ENCODE measurements at regions not wholly inside any gene's neighbourhood (a gene's known extent, or its start where the extent isn't known, plus 50 kb on each side); places are given as distances from the start of the nearest gene placed in this dataset.

- TF ChIP-seq GATAD2B (conservative IDR thresholded peaks at IDR 0.05; ENCODE audit: low read depth) (no peak), KDM1A (IDR thresholded peaks at IDR 0.05; ENCODE audit: borderline replicate concordance) (no peak), ZBTB40 (IDR thresholded peaks at IDR 0.05; ENCODE audit: borderline replicate concordance) (no peak), RUNX3 (IDR thresholded peaks at IDR 0.05; ENCODE audit: low read length) (no peak), NR2C1 (IDR thresholded peaks at IDR 0.05) (no peak), MXI1 (IDR thresholded peaks at IDR 0.05; ENCODE audit: low read depth, low read length) (no peak)
Measured at GRCh38 chr9:13809401-13809800, 504.5 kb downstream of the NFIB start (continued).

- in situ Hi-C loops (cut with MboI) = no loop called here
- WGBS (ENCODE audit: insufficient coverage, insufficient replicate concordance, low lambda C conversion rate, missing lambda C conversion rate) = 9% methylated on average over 4 of the region's 4 CpGs
- TF ChIP-seq ZSCAN29 (IDR thresholded peaks at IDR 0.05) (no peak), ESRRA (IDR thresholded peaks at IDR 0.05; ENCODE audit: low read length) (no peak), IKZF2 (IDR thresholded peaks at IDR 0.05) (no peak), SPI1 (IDR thresholded peaks at IDR 0.05; ENCODE audit: borderline replicate concordance, insufficient read depth, low read depth, low read length) (no peak), MEF2B (IDR thresholded peaks at IDR 0.05; ENCODE audit: partially characterized antibody, poor library complexity, severe bottlenecking) (no peak), RBBP5 (conservative IDR thresholded peaks at IDR 0.05) (no peak), MXI1 (IDR thresholded peaks at IDR 0.05; ENCODE audit: low read depth, low read length) (no peak), TCF12 (IDR thresholded peaks at IDR 0.05; ENCODE audit: low read depth, low read length) (no peak), SMAD1 (IDR thresholded peaks at IDR 0.05; ENCODE audit: low read depth, partially characterized antibody) (no peak), STAT3 (IDR thresholded peaks at IDR 0.05; ENCODE audit: low read depth, low read length) (no peak), ZNF207 (IDR thresholded peaks at IDR 0.05; ENCODE audit: borderline replicate concordance) (no peak), RAD21 (IDR thresholded peaks at IDR 0.05; ENCODE audit: insufficient read depth, low read depth, low read length) (no peak), ATF3 (IDR thresholded peaks at IDR 0.05; ENCODE audit: borderline replicate concordance, extremely low read depth, low read depth, low read length) (no peak), ELK1 (IDR thresholded peaks at IDR 0.05; ENCODE audit: low read depth, low read length) (no peak), CBFB (IDR thresholded peaks at IDR 0.05; ENCODE audit: low read depth) (no peak), ZBED1 (IDR thresholded peaks at IDR 0.05; ENCODE audit: borderline replicate concordance) (no peak), NR2C2 (IDR thresholded peaks at IDR 0.05; ENCODE audit: borderline replicate concordance, control insufficient read depth, insufficient read length, low read depth) (no peak)
Measured at GRCh38 chr9:13807118-13807517, 506.8 kb downstream of the NFIB start.

More at GRCh38 chr9:13807118-13807517, 506.8 kb downstream of the NFIB start:
- H4K20me1 ChIP-seq (ENCODE audit: control insufficient read depth, insufficient read depth) = no peaks in the 10 kb centered on the region
- ChIA-PET POLR2A (no interaction called here), SMC1A (ENCODE audit: uncharacterized antibody, unreplicated experiment) (no interaction called here), RAD21 (ENCODE audit: unreplicated experiment) (no interaction called here), CTCF (no interaction called here)
- H3K36me3 ChIP-seq (ENCODE audit: control insufficient read depth in 2 of 2, insufficient read depth in 2 of 2, low read length in 1 of 2) = no peaks in the 10 kb centered on the region
- ATAC-seq (no peak), FAIRE-seq (no peak), DNase-seq (ENCODE audit: low read depth, low spot score) (no peak)
- no peak overlapping the region for H3K27ac ChIP-seq (ENCODE audit: control insufficient read depth, insufficient read depth)
- H3K9me3 ChIP-seq (replicated peaks; ENCODE audit: control insufficient read depth, insufficient read depth, low read length) = no peaks in the 10 kb centered on the region
- no peak overlapping the region for H2AFZ ChIP-seq (ENCODE audit: control insufficient read depth, low read depth, low read length)
- BruUV-seq (replicated peaks) = no TSS peak
- no peak overlapping the region for H3K4me3 ChIP-seq
- H3K4me2 ChIP-seq (ENCODE audit: control insufficient read depth, insufficient read depth) = no peak overlapping the region
- intact Hi-C loops (cut with micrococcal nuclease; ENCODE audit: unreplicated experiment) = no loop called here
- no peaks in the 10 kb centered on the region for H3K79me2 ChIP-seq (ENCODE audit: control insufficient read depth, insufficient read depth, low read length)
- no peaks in the 10 kb centered on the region for H3K4me1 ChIP-seq (ENCODE audit: control insufficient read depth, insufficient read depth, low read length)
- H3K9ac ChIP-seq (ENCODE audit: control insufficient read depth, insufficient read depth, low read length) = no peak overlapping the region
- no peaks in the 10 kb centered on the region for H3K27me3 ChIP-seq (replicated peaks in 1 of 2; ENCODE audit: control insufficient read depth in 2 of 2, insufficient read depth in 2 of 2, low read length in 1 of 2)
